Parathyroid adenoma (tissue), 2 donors: ENCODE measurements at regions not wholly inside any gene's neighbourhood (a gene's known extent, or its start where the extent isn't known, plus 50 kb on each side); places are given as distances from the start of the nearest gene placed in this dataset.
"Not testable (repeated sequence)": the region's sequence is repeated elsewhere in the genome, so short reads cannot be mapped to it uniquely, and the experiment has no call there.

ENCODE experiments used
- H2AFZ ChIP-seq: fragments of 300-600 bp; sonication (generic); one replicate; pipeline ENCODE4 v1.7.0; 2017; ENCODE audit warnings: antibody characterized with exemption, mild to moderate bottlenecking
- H3K27ac ChIP-seq: fragments of 300-600 bp; sonication (generic); one replicate; pipeline ENCODE4 v1.7.0; 2017
- H3K27me3 ChIP-seq: fragments of 300-600 bp; sonication (generic); one replicate; pipeline ENCODE4 v1.7.0; 2017; ENCODE audit warnings: low read length; ENCODE audit not compliant: control insufficient read depth, insufficient read depth
- H3K36me3 ChIP-seq: fragments of 300-600 bp; sonication (generic); one replicate; pipeline ENCODE4 v1.7.0; 2017; ENCODE audit warnings: low read length; ENCODE audit not compliant: control insufficient read depth, insufficient read depth
- H3K4me1 ChIP-seq: fragments of 300-600 bp; sonication (generic); one replicate; pipeline ENCODE4 v1.7.0; 2017; ENCODE audit warnings: control low read depth
- H3K4me2 ChIP-seq: fragments of 300-600 bp; sonication (generic); one replicate; pipeline ENCODE4 v1.7.0; 2017; ENCODE audit warnings: low read length
- H3K4me3 ChIP-seq: fragments of 300-600 bp; sonication (generic); one replicate; pipeline ENCODE4 v1.7.0; 2017; ENCODE audit warnings: low read depth, low read length
- H3K79me2 ChIP-seq: fragments of 300-600 bp; sonication (generic); one replicate; pipeline ENCODE4 v1.7.0; 2017; ENCODE audit warnings: control low read depth
- H3K9ac ChIP-seq: fragments of 300-600 bp; sonication (generic); one replicate; pipeline ENCODE4 v1.7.0; 2017; ENCODE audit warnings: mild to moderate bottlenecking
- H3K9me3 ChIP-seq: fragments of 300-600 bp; sonication (generic); one replicate; pipeline ENCODE4 v1.7.0; 2017; ENCODE audit warnings: low read length; ENCODE audit not compliant: control insufficient read depth
- CTCF ChIP-seq: fragments of 300-600 bp; sonication (generic); IDR thresholded peaks from one replicate; pipeline ENCODE4 v1.7.0; 2017; ENCODE audit warnings: antibody characterized with exemption, mild to moderate bottlenecking
- donor health status: primary hyperparathyroidism.

- H3K27me3 ChIP-seq, result no peaks in the 10 kb centered on the region
- H3K4me1 ChIP-seq, result no peaks in the 10 kb centered on the region
- H3K27ac ChIP-seq, result no peak overlapping the region
- TF ChIP-seq CTCF, result no peak
- H3K79me2 ChIP-seq, result no peaks in the 10 kb centered on the region
- H3K4me3 ChIP-seq, result no peak overlapping the region
- H3K9me3 ChIP-seq, result no peaks in the 10 kb centered on the region
- H3K9ac ChIP-seq, result no peak overlapping the region
- no peak overlapping the region for H2AFZ ChIP-seq
- no peak overlapping the region for H3K4me2 ChIP-seq
- no peaks in the 10 kb centered on the region for H3K36me3 ChIP-seq
These were observed 366.7 kb upstream of the FAT1 start for GRCh38 chr4:187090401-187090800.

- not testable (repeated sequence) for H3K27me3 ChIP-seq, H3K36me3 ChIP-seq, H3K4me3 ChIP-seq, H3K9ac ChIP-seq, H3K9me3 ChIP-seq, H3K4me1 ChIP-seq, H3K27ac ChIP-seq, H2AFZ ChIP-seq, H3K4me2 ChIP-seq, H3K79me2 ChIP-seq
These were observed 367.2 kb upstream of the FAT1 start for GRCh38 chr4:187090832-187091231.

DNA sequence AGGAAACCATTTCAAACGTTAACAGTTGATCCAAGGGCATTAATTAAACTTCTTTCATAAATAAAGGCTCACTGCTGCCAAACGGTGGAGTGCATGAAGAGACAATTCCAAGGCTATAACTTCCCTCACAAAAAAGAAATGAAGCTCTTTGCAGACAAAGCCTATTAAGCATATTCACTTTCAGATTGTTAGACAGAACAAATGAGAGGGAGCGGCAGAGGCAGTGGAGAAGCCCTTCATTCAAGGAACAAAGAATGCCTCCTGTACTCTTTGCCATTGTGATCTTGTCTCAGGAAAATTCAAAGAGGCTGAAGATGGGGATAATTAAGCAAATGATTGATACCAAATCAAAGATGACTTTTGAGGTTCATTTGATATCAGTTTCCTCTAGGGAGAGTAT lies 370.5 kb upstream of the FAT1 start:
- Histone ChIP-seq H2AFZ (no peak overlapping the region), H3K4me2 (no peak overlapping the region), H3K9me3 (no peaks in the 10 kb centered on the region), H3K79me2 (no peaks in the 10 kb centered on the region), H3K27me3 (no peaks in the 10 kb centered on the region), H3K4me3 (no peak overlapping the region), H3K4me1 (no peaks in the 10 kb centered on the region), H3K27ac (no peak overlapping the region), H3K36me3 (no peaks in the 10 kb centered on the region), H3K9ac (no peak overlapping the region)
- TF ChIP-seq CTCF, result no peak

DNA sequence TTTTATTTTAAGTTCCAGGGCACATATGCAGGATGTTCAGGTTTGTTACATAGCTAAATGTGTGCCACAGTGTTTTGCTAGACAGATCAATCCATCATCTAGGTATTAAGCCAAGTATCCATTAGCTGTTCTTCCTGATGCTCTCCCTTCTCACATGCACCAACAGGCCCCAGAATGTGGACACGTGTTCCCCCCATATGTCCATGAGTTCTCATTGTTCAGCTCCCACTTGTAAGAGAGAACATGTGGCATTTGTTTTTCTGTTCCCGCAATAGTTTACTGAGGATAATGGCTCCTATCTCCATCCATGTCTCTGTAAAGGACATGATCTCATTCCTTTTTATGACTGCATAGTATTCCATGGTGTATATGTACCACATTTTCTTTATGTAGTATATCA lies 374.8 kb upstream of the FAT1 start:
- H3K4me2 ChIP-seq, result no peak overlapping the region
- H3K27me3 ChIP-seq, result no peaks in the 10 kb centered on the region
- H3K9ac ChIP-seq, result no peak overlapping the region
- no peak for TF ChIP-seq CTCF
- no peak overlapping the region for H2AFZ ChIP-seq
- no peak overlapping the region for H3K4me3 ChIP-seq
- H3K4me1 ChIP-seq, result no peaks in the 10 kb centered on the region
- no peaks in the 10 kb centered on the region for H3K36me3 ChIP-seq
- no peak overlapping the region for H3K27ac ChIP-seq
- no peaks in the 10 kb centered on the region for H3K79me2 ChIP-seq
- no peaks in the 10 kb centered on the region for H3K9me3 ChIP-seq

DNA sequence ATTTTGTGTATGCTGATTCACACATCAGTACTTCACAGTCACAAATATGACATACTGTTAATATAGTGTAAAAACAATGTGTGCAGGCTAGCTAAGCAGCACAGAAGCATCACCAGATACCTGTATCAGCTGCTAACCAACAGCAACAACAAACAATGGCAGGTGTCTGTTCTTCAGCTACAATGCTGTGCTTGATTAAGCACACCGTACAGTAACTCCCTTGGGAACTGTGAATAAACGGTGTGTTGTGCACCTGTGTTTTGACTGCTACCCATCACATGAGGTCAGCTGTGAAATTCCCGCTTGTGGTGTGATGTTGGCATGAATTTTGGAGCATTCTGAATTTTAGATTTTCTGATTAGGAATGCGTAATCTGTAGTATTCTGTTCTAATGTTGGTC lies 379.7 kb upstream of the FAT1 start:
- TF ChIP-seq CTCF, result no peak
- Histone ChIP-seq H3K9ac (no peak overlapping the region), H3K27ac (no peak overlapping the region), H3K4me1 (no peaks in the 10 kb centered on the region), H3K79me2 (no peaks in the 10 kb centered on the region), H3K4me3 (no peak overlapping the region), H3K27me3 (no peaks in the 10 kb centered on the region), H3K4me2 (no peak overlapping the region), H3K9me3 (no peaks in the 10 kb centered on the region), H3K36me3 (no peaks in the 10 kb centered on the region), H2AFZ (no peak overlapping the region)
